ENCODE measurements at regions not wholly inside any gene's neighbourhood (a gene's known extent, or its start where the extent isn't known, plus 50 kb on each side); places are given as distances from the start of the nearest gene placed in this dataset.

- no peak overlapping the region for H3K9ac ChIP-seq (ENCODE audit: low read depth in 1 of 2, low read length in 2 of 2)
- no peak overlapping the region for H3K27ac ChIP-seq (ENCODE audit: low read depth, low read length)
- H3K27me3 ChIP-seq (ENCODE audit: control insufficient read depth in 1 of 2, insufficient read depth in 2 of 2, low read length in 2 of 2) = no peaks in the 10 kb centered on the region
- no peaks in the 10 kb centered on the region for H3K36me3 ChIP-seq (ENCODE audit: control insufficient read depth in 1 of 2, insufficient read depth in 2 of 2, low read length in 2 of 2)
- no peaks in the 10 kb centered on the region for H3K4me1 ChIP-seq (ENCODE audit: control insufficient read depth in 1 of 2, insufficient read depth in 2 of 2, low read length in 2 of 2)
- no peak overlapping the region for H3K4me3 ChIP-seq (ENCODE audit: low read depth in 1 of 2, low read length in 2 of 2)
- no peaks in the 10 kb centered on the region for H3K9me3 ChIP-seq (ENCODE audit: control insufficient read depth in 1 of 2, low read length in 2 of 2)
These were observed 52.2 kb downstream of the ADRA2C start for GRCh38 chr4:3818371-3818770.

DNA sequence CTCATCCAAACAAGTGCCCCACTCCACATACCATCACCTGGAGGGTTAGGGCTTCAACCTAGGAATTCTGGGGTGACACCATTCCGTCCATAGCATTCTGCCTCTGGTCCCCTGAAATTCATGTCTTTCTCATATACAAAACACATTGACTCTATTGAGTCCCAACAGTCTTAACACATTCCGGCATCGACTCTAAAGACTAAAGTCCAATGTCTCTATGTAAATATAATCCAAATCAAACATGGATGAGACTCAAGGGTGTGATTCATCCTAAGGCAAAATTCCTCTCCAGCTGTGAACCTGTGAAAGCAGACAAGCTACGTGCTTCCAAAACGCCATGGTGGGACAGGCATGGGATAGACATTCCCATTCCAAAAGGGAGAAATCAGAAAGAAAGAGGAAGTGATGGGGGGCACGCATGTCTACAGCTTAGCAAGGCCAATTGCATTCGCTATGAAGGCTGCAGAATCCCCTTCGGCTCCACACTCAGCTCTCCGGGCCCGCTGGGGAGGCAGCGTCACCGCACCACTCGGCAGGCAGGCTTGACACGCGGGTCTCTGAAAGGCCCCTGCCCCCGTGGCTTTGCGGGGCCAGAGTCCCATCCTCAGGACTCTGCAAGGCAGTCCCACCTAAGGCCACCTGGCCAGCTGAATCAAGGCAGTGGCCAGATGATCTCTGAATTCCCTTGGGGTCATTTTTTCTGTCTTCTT lies 53.2 kb downstream of the ADRA2C start:
- H3K4me3 ChIP-seq (ENCODE audit: low read depth in 1 of 2, low read length in 2 of 2) = no peak overlapping the region
- H3K9ac ChIP-seq (ENCODE audit: low read depth in 1 of 2, low read length in 2 of 2) = no peak overlapping the region
- no peaks in the 10 kb centered on the region for H3K9me3 ChIP-seq (ENCODE audit: control insufficient read depth in 1 of 2, low read length in 2 of 2)
- no peaks in the 10 kb centered on the region for H3K36me3 ChIP-seq (ENCODE audit: control insufficient read depth in 1 of 2, insufficient read depth in 2 of 2, low read length in 2 of 2)
- no peak overlapping the region for H3K27ac ChIP-seq (ENCODE audit: low read depth, low read length)
- no peaks in the 10 kb centered on the region for H3K27me3 ChIP-seq (ENCODE audit: control insufficient read depth in 1 of 2, insufficient read depth in 2 of 2, low read length in 2 of 2)
- H3K4me1 ChIP-seq (ENCODE audit: control insufficient read depth in 1 of 2, insufficient read depth in 2 of 2, low read length in 2 of 2) = no peaks in the 10 kb centered on the region

GRCh38 chr4:3820016-3820805 lies 54.0 kb downstream of the ADRA2C start:
- no peaks in the 10 kb centered on the region for H3K36me3 ChIP-seq (ENCODE audit: control insufficient read depth in 1 of 2, insufficient read depth in 2 of 2, low read length in 2 of 2)
- no peak overlapping the region for H3K9ac ChIP-seq (ENCODE audit: low read depth in 1 of 2, low read length in 2 of 2)
- no peaks in the 10 kb centered on the region for H3K4me1 ChIP-seq (ENCODE audit: control insufficient read depth in 1 of 2, insufficient read depth in 2 of 2, low read length in 2 of 2)
- H3K4me3 ChIP-seq (ENCODE audit: low read depth in 1 of 2, low read length in 2 of 2) = no peak overlapping the region
- H3K27ac ChIP-seq (ENCODE audit: low read depth, low read length) = no peak overlapping the region
- H3K9me3 ChIP-seq (ENCODE audit: control insufficient read depth in 1 of 2, low read length in 2 of 2) = no peaks in the 10 kb centered on the region
- H3K27me3 ChIP-seq (ENCODE audit: control insufficient read depth in 1 of 2, insufficient read depth in 2 of 2, low read length in 2 of 2) = no peaks in the 10 kb centered on the region

GRCh38 chr4:3820806-3821579 lies 54.8 kb downstream of the ADRA2C start:
- H3K9me3 ChIP-seq (ENCODE audit: control insufficient read depth in 1 of 2, low read length in 2 of 2) = no peaks in the 10 kb centered on the region
- H3K4me1 ChIP-seq (ENCODE audit: control insufficient read depth in 1 of 2, insufficient read depth in 2 of 2, low read length in 2 of 2) = no peaks in the 10 kb centered on the region
- no peaks in the 10 kb centered on the region for H3K27me3 ChIP-seq (ENCODE audit: control insufficient read depth in 1 of 2, insufficient read depth in 2 of 2, low read length in 2 of 2)
- no peak overlapping the region for H3K4me3 ChIP-seq (ENCODE audit: low read depth in 1 of 2, low read length in 2 of 2)
- no peak overlapping the region for H3K9ac ChIP-seq (ENCODE audit: low read depth in 1 of 2, low read length in 2 of 2)
- H3K36me3 ChIP-seq (ENCODE audit: control insufficient read depth in 1 of 2, insufficient read depth in 2 of 2, low read length in 2 of 2) = no peaks in the 10 kb centered on the region
- no peak overlapping the region for H3K27ac ChIP-seq (ENCODE audit: low read depth, low read length)

DNA sequence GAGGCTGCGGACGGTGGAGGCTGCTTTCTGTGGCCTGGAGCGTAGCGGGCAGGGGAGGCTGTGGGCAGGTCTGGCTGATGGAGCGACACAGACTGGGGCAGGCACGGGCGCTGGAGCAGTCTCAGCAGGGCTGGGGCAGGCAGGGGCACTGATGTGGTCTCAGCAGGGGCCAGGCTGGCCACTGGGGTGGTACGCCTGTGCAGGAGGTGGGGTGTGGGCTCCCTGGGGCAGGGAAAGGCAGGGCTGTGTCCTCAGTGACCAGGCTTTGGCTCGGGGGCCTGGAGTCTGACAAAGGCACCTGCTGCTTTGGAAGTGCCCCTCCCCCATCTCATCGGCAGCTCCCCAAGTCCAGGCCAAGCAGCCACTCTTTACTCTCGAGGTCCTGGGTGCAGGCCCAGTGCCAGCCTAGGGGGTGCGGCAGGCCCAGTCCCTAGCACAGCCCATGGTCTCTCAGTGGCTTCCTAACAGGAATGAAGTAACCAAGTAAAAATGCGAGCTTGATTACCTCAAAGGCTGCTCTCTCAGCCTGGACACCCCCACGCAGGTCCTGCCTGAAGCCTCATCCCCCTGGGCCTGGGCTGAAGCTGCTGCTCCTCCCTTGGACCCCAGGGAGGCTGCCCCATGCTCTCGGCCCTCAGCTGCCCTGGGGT lies 55.5 kb downstream of the ADRA2C start:
- Histone ChIP-seq H3K4me1 (ENCODE audit: control insufficient read depth in 1 of 2, insufficient read depth in 2 of 2, low read length in 2 of 2) (no peaks in the 10 kb centered on the region), H3K27me3 (ENCODE audit: control insufficient read depth in 1 of 2, insufficient read depth in 2 of 2, low read length in 2 of 2) (no peaks in the 10 kb centered on the region), H3K9ac (ENCODE audit: low read depth in 1 of 2, low read length in 2 of 2) (no peak overlapping the region), H3K27ac (ENCODE audit: low read depth, low read length) (no peak overlapping the region), H3K36me3 (ENCODE audit: control insufficient read depth in 1 of 2, insufficient read depth in 2 of 2, low read length in 2 of 2) (no peaks in the 10 kb centered on the region), H3K4me3 (ENCODE audit: low read depth in 1 of 2, low read length in 2 of 2) (no peak overlapping the region), H3K9me3 (ENCODE audit: control insufficient read depth in 1 of 2, low read length in 2 of 2) (no peaks in the 10 kb centered on the region)

- Histone ChIP-seq H3K4me1 (ENCODE audit: control insufficient read depth in 1 of 2, insufficient read depth in 2 of 2, low read length in 2 of 2) (no peaks in the 10 kb centered on the region), H3K4me3 (ENCODE audit: low read depth in 1 of 2, low read length in 2 of 2) (no peak overlapping the region), H3K36me3 (ENCODE audit: control insufficient read depth in 1 of 2, insufficient read depth in 2 of 2, low read length in 2 of 2) (no peaks in the 10 kb centered on the region), H3K9ac (ENCODE audit: low read depth in 1 of 2, low read length in 2 of 2) (no peak overlapping the region), H3K27ac (ENCODE audit: low read depth, low read length) (no peak overlapping the region), H3K27me3 (ENCODE audit: control insufficient read depth in 1 of 2, insufficient read depth in 2 of 2, low read length in 2 of 2) (no peaks in the 10 kb centered on the region), H3K9me3 (ENCODE audit: control insufficient read depth in 1 of 2, low read length in 2 of 2) (no peaks in the 10 kb centered on the region)
These were observed 56.2 kb downstream of the ADRA2C start for GRCh38 chr4:3822230-3822947.

DNA sequence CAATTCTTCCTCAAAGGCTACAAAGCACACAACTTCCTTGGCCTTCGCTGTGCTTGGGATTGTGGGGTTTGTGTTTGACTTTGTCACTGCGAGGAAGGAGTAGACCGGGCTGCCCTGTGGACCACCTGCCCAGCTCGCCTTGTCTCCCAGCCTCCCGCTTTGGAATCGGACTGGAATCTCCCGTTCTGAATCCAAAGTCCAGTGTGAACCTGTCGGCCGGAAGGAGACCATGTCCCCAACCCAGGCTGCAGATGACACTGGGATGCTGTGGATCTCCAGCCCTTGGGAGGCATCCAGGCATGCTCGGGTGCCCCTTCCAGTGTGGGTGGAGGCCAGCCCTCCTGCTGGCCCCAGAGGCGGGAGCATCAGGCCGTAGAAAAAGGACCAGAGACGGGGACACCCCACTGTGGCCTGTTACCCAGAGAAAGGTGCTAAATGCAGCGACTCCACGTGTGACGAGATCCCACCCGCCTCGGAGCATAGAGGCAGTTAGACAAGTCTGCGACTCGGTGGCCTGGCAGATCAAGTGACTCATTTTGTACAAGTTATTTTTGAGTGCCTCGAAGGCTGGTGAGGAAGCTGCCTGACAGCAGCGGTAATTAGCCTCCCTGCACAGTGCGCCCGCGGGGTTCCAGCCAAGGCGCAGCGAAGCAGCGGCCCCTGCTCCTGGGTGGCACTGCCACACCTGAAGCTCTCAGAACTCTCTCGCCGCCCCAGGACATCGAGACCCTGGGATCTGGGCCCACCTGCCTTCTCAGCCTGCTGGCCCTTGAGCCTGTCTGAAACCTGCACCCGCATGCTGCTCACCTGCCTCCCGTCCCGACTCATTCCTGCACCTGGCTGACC lies 57.5 kb downstream of the ADRA2C start:
- H3K27me3 ChIP-seq (ENCODE audit: control insufficient read depth in 1 of 2, insufficient read depth in 2 of 2, low read length in 2 of 2) = no peaks in the 10 kb centered on the region
- peaks cover 9 to 11% of the 10 kb centered on the region in 2 donors for H3K4me1 ChIP-seq (ENCODE audit: control insufficient read depth in 1 of 2, insufficient read depth in 2 of 2, low read length in 2 of 2)

GRCh38 chr4:3824521-3825270 lies 58.5 kb downstream of the ADRA2C start:
- Histone ChIP-seq H3K9me3 (ENCODE audit: control insufficient read depth in 1 of 2, low read length in 2 of 2) (no peaks in the 10 kb centered on the region), H3K27ac (ENCODE audit: low read depth, low read length) (no peak overlapping the region), H3K9ac (ENCODE audit: low read depth in 1 of 2, low read length in 2 of 2) (no peak overlapping the region), H3K27me3 (ENCODE audit: control insufficient read depth in 1 of 2, insufficient read depth in 2 of 2, low read length in 2 of 2) (peaks cover 0 to 2% of the 10 kb centered on the region in 2 donors), H3K36me3 (ENCODE audit: control insufficient read depth in 1 of 2, insufficient read depth in 2 of 2, low read length in 2 of 2) (no peaks in the 10 kb centered on the region), H3K4me1 (ENCODE audit: control insufficient read depth in 1 of 2, insufficient read depth in 2 of 2, low read length in 2 of 2) (peaks cover 9 to 11% of the 10 kb centered on the region in 2 donors), H3K4me3 (ENCODE audit: low read depth in 1 of 2, low read length in 2 of 2) (no peak overlapping the region)

More for the DNA sequence above, 57.5 kb downstream of the ADRA2C start:
- no peaks in the 10 kb centered on the region for H3K36me3 ChIP-seq (ENCODE audit: control insufficient read depth in 1 of 2, insufficient read depth in 2 of 2, low read length in 2 of 2)
- H3K9me3 ChIP-seq (ENCODE audit: control insufficient read depth in 1 of 2, low read length in 2 of 2) = no peaks in the 10 kb centered on the region
- no peak overlapping the region for H3K9ac ChIP-seq (ENCODE audit: low read depth in 1 of 2, low read length in 2 of 2)
- no peak overlapping the region for H3K4me3 ChIP-seq (ENCODE audit: low read depth in 1 of 2, low read length in 2 of 2)
- no peak overlapping the region for H3K27ac ChIP-seq (ENCODE audit: low read depth, low read length)
